Lung (tissue), 11 donors: ENCODE measurements at regions not wholly inside any gene's neighbourhood (a gene's known extent, or its start where the extent isn't known, plus 50 kb on each side); places are given as distances from the start of the nearest gene placed in this dataset.

Experiments used
- ATAC-seq: fragments of 200-7000 bp; cut with Tn5 transposase; one replicate; pipeline ENCODE4 v1.9.1; 2020; ENCODE audit warnings: moderate number of reproducible peaks; ENCODE audit not compliant: insufficient read depth, low FRiP score
- DNase-seq, 3 donors: peaks; one replicate each; pipeline ENCODE4 v3.0.0-alpha.2; 2013 to 2017
- H3K27ac ChIP-seq, 2 donors: one replicate each; pipeline ENCODE4 v1.5.1; 2013; ENCODE audit warnings: mild to moderate bottlenecking in 2 of 2, moderate library complexity in 2 of 2, control low read depth in 1 of 2, inconsistent platforms in 1 of 2, low read depth in 1 of 2, low read length in 1 of 2
- H3K27me3 ChIP-seq, 3 donors: one replicate each; pipeline ENCODE4 v1.5.1; 2013; ENCODE audit warnings: low read length in 2 of 3; ENCODE audit not compliant: control insufficient read depth in 3 of 3, insufficient read depth in 3 of 3
- H3K36me3 ChIP-seq, 4 donors: one replicate each; pipeline ENCODE4 v1.5.1; 2013; ENCODE audit warnings: low read length in 4 of 4, mild to moderate bottlenecking in 1 of 4, moderate library complexity in 1 of 4; ENCODE audit not compliant: control insufficient read depth in 4 of 4, insufficient read depth in 4 of 4
- H3K4me1 ChIP-seq, 5 donors: one replicate each; pipeline ENCODE4 v1.5.1; 2013; ENCODE audit warnings: low read length in 5 of 5, mild to moderate bottlenecking in 2 of 5, moderate library complexity in 1 of 5; ENCODE audit not compliant: control insufficient read depth in 5 of 5, insufficient read depth in 5 of 5
- H3K4me3 ChIP-seq: one replicate; pipeline ENCODE4 v1.5.1; 2013; ENCODE audit warnings: mild to moderate bottlenecking, control low read depth, moderate library complexity
- H3K9ac ChIP-seq, 2 donors: one replicate each; pipeline ENCODE4 v1.5.1; 2013; ENCODE audit warnings: low read length in 2 of 2, control low read depth in 1 of 2; ENCODE audit not compliant: insufficient read depth in 1 of 2
- H3K9me3 ChIP-seq, 4 donors: one replicate each; pipeline ENCODE4 v1.5.1; 2013; ENCODE audit warnings: low read length in 3 of 4, mild to moderate bottlenecking in 1 of 4, moderate library complexity in 1 of 4; ENCODE audit not compliant: control insufficient read depth in 4 of 4, insufficient read depth in 3 of 4
- CTCF ChIP-seq: IDR thresholded peaks from 2 replicates; pipeline ENCODE4 v1.5.1; 2012; ENCODE audit warnings: mild to moderate bottlenecking; ENCODE audit errors: control extremely low read depth, extremely low read depth
- WGBS, 2 donors: extraction: QIAGEN DNeasy Blood & Tissue Kit; methylation state at CpG; one replicate each; pipeline ENCODE4 v1.1.7; 2013; 5-methylcytosine and 5-hydroxymethylcytosine counted together
- donor health status: control.
- donor health status: control.
- donor health status: Bipolar disorder and iron deficiency.
- donor health status: healthy.
- donor health status: DM: yes; HTN: yes; CAD: no.

- no peaks in the 10 kb centered on the region for H3K9me3 ChIP-seq
- H3K36me3 ChIP-seq = no peaks in the 10 kb centered on the region
- H3K27ac ChIP-seq = no peak overlapping the region
- H3K4me1 ChIP-seq = peaks cover 0 to 2% (median 0%) of the 10 kb centered on the region in 5 donors
- TF ChIP-seq CTCF = no peak
- WGBS, 2 donors = 82 to 85% methylated on average over 4 of the region's 4 CpGs
- H3K27me3 ChIP-seq = no peaks in the 10 kb centered on the region
- no peak overlapping the region for H3K4me3 ChIP-seq
- DNase-seq (no peak), ATAC-seq (no peak)
- H3K9ac ChIP-seq = no peak overlapping the region
These were observed 377.5 kb upstream of the NR2F2 start for GRCh38 chr15:95953032-95953431.

- no peaks in the 10 kb centered on the region for H3K36me3 ChIP-seq
- 52 to 60% methylated on average over 7 of the region's 7 CpGs for WGBS, 2 donors
- no peak overlapping the region for H3K4me3 ChIP-seq
These were observed 372.6 kb upstream of the NR2F2 start for GRCh38 chr15:95957861-95958260.

GRCh38 chr15:95958382-95958781, 372.1 kb upstream of the NR2F2 start:
- Histone ChIP-seq H3K9me3 (peaks cover 0 to 7% (median 3%) of the 10 kb centered on the region in 4 donors), H3K36me3 (no peaks in the 10 kb centered on the region), H3K4me1 (peaks cover 0 to 2% (median 0%) of the 10 kb centered on the region in 5 donors), H3K9ac (no peak overlapping the region), H3K27me3 (no peaks in the 10 kb centered on the region), H3K27ac (no peak overlapping the region), H3K4me3 (no peak overlapping the region)
- no peak for TF ChIP-seq CTCF
- peak in 2 of 3 donors; percentile 16 to 50 for DNase-seq
- no peak for ATAC-seq
- 44 to 47% methylated on average over 5 of the region's 5 CpGs for WGBS, 2 donors

More at GRCh38 chr15:95957861-95958260, 372.6 kb upstream of the NR2F2 start:
- Histone ChIP-seq H3K9me3 (peaks cover 0 to 7% (median 3%) of the 10 kb centered on the region in 4 donors), H3K9ac (no peak overlapping the region), H3K27ac (no peak overlapping the region), H3K4me1 (peaks cover 0 to 2% (median 0%) of the 10 kb centered on the region in 5 donors), H3K27me3 (no peaks in the 10 kb centered on the region)
- DNase-seq (peak; percentile 32 to 72 (median 51)), ATAC-seq (no peak)
- TF ChIP-seq CTCF = no peak

GRCh38 chr15:95968856-95969255, 361.6 kb upstream of the NR2F2 start:
- ATAC-seq = no peak

More at GRCh38 chr15:95968856-95969255, 361.6 kb upstream of the NR2F2 start:
- H3K9ac ChIP-seq = no peak overlapping the region
- no peak for TF ChIP-seq CTCF
- H3K4me3 ChIP-seq = no peak overlapping the region
- H3K27ac ChIP-seq = no peak overlapping the region
- H3K9me3 ChIP-seq = peaks cover 0 to 3% (median 0%) of the 10 kb centered on the region in 4 donors
- H3K4me1 ChIP-seq = peaks cover 0 to 12% (median 3%) of the 10 kb centered on the region in 5 donors
- H3K36me3 ChIP-seq = no peaks in the 10 kb centered on the region
- WGBS, 2 donors = 91 to 94% methylated on average over 5 of the region's 5 CpGs
- no peak for DNase-seq
- H3K27me3 ChIP-seq = no peaks in the 10 kb centered on the region
